A549 (cell line): ENCODE measurements at regions not wholly inside any gene's neighbourhood (a gene's known extent, or its start where the extent isn't known, plus 50 kb on each side); places are given as distances from the start of the nearest gene placed in this dataset.

ENCODE experiments used
- CBX2 ChIP-seq: fragments of 200-600 bp; sonication (generic); IDR thresholded peaks from 2 replicates; pipeline ENCODE4 v1.6.1; 2016; ENCODE audit warnings: low read depth, mild to moderate bottlenecking, borderline replicate concordance
- CBX8 ChIP-seq: fragments of 200-600 bp; sonication (generic); IDR thresholded peaks from 2 replicates; pipeline ENCODE4 v1.6.1; 2016
- CHD2 ChIP-seq: fragments of 150-350 bp; IDR thresholded peaks from 2 replicates; pipeline ENCODE4 v1.6.1; 2014; ENCODE audit warnings: low read length; ENCODE audit not compliant: partially characterized antibody
- CTCF ChIP-seq: fragments of >200 bp; sonication (Bioruptor Twin); formaldehyde crosslinking; IDR thresholded peaks from 3 replicates; pipeline ENCODE4 v1.5.1; 2016
- EP300 ChIP-seq, 2 experiments: fragments of >200 bp; sonication (Bioruptor Twin); formaldehyde crosslinking; IDR thresholded peaks; 2 replicates in 1 of 2; 3 replicates in 1 of 2; pipeline ENCODE4 v1.6.1; 2016 to 2017
- ESRRA ChIP-seq: fragments of 150-350 bp; IDR thresholded peaks from 2 replicates; pipeline ENCODE4 v1.6.1; 2014; ENCODE audit warnings: mild to moderate bottlenecking, low read length, borderline replicate concordance
- KDM1A ChIP-seq: fragments of 200-600 bp; sonication (generic); IDR thresholded peaks from 2 replicates; pipeline ENCODE4 v1.6.1; 2016; ENCODE audit warnings: low read depth, mild to moderate bottlenecking
- KDM5A ChIP-seq: fragments of 200-600 bp; sonication (generic); IDR thresholded peaks from 2 replicates; pipeline ENCODE4 v1.6.1; 2016; ENCODE audit warnings: antibody characterized with exemption, mild to moderate bottlenecking
- MAFK ChIP-seq: fragments of 450-650 bp; IDR thresholded peaks from 2 replicates; pipeline ENCODE4 v1.6.1; 2014; ENCODE audit not compliant: partially characterized antibody
- MAZ ChIP-seq: fragments of 150-350 bp; IDR thresholded peaks from 2 replicates; pipeline ENCODE4 v1.6.1; 2014; ENCODE audit warnings: antibody characterized with exemption, low read depth, low read length, borderline replicate concordance
- NFE2L2 ChIP-seq: fragments of 150-350 bp; conservative IDR thresholded peaks from 2 replicates; pipeline ENCODE4 v1.6.1; 2014; ENCODE audit warnings: low read length
- POLR2A ChIP-seq: IDR thresholded peaks from 2 replicates; pipeline ENCODE4 v1.6.1; 2012; ENCODE audit warnings: mild to moderate bottlenecking, low read length
- RCOR1 ChIP-seq: fragments of 150-350 bp; IDR thresholded peaks from 2 replicates; pipeline ENCODE4 v1.6.1; 2014; ENCODE audit warnings: antibody characterized with exemption, low read length, low read depth
- SMC3 ChIP-seq: fragments of >200 bp; sonication (Bioruptor Twin); formaldehyde crosslinking; IDR thresholded peaks from 3 replicates; pipeline ENCODE4 v1.6.1; 2018; ENCODE audit warnings: inconsistent platforms

- no peak for TF ChIP-seq POLR2A
- no peak for TF ChIP-seq ESRRA
- no peak for TF ChIP-seq RCOR1
- no peak for TF ChIP-seq CTCF
- no peak for TF ChIP-seq CBX2
- no peak for TF ChIP-seq MAZ
- TF ChIP-seq NFE2L2: no peak
- no peak for TF ChIP-seq EP300 (IDR thresholded peaks at IDR 0.05)
- TF ChIP-seq MAFK: no peak
- TF ChIP-seq KDM5A: no peak
- no peak for TF ChIP-seq SMC3
- TF ChIP-seq CHD2: no peak
- no peak for TF ChIP-seq CBX8
- no peak for TF ChIP-seq KDM1A
These were observed 238.0 kb downstream of the FBXO4 start for GRCh38 chr5:42163083-42163482.
